ENCODE measurements at regions not wholly inside any gene's neighbourhood (a gene's known extent, or its start where the extent isn't known, plus 50 kb on each side); places are given as distances from the start of the nearest gene placed in this dataset.

DNA sequence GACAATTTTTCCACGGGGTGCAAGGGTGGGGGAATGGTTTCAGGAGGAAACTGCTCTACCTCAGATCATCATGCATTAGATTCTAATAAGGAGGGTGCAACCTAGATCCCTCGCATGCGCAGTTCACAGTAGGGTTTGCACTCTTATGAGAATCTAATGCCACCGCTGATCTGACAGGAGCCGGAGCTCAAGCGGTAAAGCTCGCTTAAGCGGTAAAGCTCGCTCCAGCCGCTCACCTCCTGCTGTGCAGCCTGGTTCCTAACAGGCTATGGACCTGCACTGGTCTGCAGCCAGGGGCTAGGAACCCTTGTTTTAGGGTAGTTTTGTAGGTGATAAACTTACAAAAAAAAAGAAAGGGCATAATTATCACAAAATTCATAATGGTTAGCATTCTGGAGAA, 53.9 kb upstream of the RYR3 start:
- no peaks in the 10 kb centered on the region for H3K36me3 ChIP-seq
- H3K27me3 ChIP-seq: peaks cover 0 to 6% (median 0%) of the 10 kb centered on the region in 4 donors
- 57 to 67% methylated on average over 10 of the region's 10 CpGs for WGBS, 2 donors
- TF ChIP-seq, protein P1, sequence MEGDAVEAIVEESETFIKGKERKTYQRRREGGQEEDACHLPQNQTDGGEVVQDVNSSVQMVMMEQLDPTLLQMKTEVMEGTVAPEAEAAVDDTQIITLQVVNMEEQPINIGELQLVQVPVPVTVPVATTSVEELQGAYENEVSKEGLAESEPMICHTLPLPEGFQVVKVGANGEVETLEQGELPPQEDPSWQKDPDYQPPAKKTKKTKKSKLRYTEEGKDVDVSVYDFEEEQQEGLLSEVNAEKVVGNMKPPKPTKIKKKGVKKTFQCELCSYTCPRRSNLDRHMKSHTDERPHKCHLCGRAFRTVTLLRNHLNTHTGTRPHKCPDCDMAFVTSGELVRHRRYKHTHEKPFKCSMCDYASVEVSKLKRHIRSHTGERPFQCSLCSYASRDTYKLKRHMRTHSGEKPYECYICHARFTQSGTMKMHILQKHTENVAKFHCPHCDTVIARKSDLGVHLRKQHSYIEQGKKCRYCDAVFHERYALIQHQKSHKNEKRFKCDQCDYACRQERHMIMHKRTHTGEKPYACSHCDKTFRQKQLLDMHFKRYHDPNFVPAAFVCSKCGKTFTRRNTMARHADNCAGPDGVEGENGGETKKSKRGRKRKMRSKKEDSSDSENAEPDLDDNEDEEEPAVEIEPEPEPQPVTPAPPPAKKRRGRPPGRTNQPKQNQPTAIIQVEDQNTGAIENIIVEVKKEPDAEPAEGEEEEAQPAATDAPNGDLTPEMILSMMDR (IDR thresholded peaks at IDR 0.05): no peak
- FAIRE-seq (no peak), DNase-seq (no peak), ATAC-seq (no peak)
- H3K27ac ChIP-seq: no peak overlapping the region
- no peak overlapping the region for H3K4me3 ChIP-seq
- intact Hi-C loops (cut with DNase I): no loop called here
- no peaks in the 10 kb centered on the region for H3K4me1 ChIP-seq
- no peaks in the 10 kb centered on the region for H3K9me3 ChIP-seq

DNA sequence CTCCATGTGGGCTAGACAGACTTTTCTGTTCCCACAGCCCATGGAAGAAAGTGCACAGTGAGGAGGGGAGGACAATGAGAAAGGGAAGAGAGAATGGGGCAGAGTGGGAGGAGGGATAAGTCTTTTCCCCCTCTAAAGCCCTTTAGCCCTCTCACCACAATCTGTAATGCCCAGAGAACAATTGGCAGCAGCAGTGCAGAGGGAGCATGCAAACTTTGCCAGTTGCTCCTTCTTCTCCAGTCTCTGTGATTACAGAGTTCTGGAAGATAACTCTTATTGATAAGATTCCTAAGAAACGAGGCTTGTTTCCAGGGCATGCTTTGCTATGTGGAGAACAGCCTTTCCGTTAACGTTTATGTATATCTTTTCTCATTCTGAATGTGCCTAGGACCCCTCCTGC, 50.0 kb upstream of the FMN1 start:
- Histone ChIP-seq H3K27me3 (no peaks in the 10 kb centered on the region), H3K9me3 (no peaks in the 10 kb centered on the region), H3K4me1 (no peaks in the 10 kb centered on the region), H3K36me3 (no peaks in the 10 kb centered on the region), H3K27ac (no peak overlapping the region), H3K4me3 (no peak overlapping the region)
- DNase-seq (no peak), ATAC-seq (no peak), FAIRE-seq (no peak)
- WGBS, 2 donors: 22 to 27% methylated on average over 3 of the region's 3 CpGs
- TF ChIP-seq, protein P1 (IDR thresholded peaks at IDR 0.05): no peak
- intact Hi-C loops (cut with DNase I): loop anchor here in 1 of 3 donors (10.0 kb wide), 1 partner anchor 60 kb away; no protein-coding TSS in a partner anchor

Data from pancreas (tissue), 10 donors.